Ureter (tissue), 1 donor: ENCODE measurements at regions not wholly inside any gene's neighbourhood (a gene's known extent, or its start where the extent isn't known, plus 50 kb on each side); places are given as distances from the start of the nearest gene placed in this dataset.

Experiments
- DNase-seq: peaks from one replicate; pipeline ENCODE4 v3.0.0-alpha.2; 2020; ENCODE audit warnings: low spot score
- donor health status: DM: yes; HTN: yes; CAD: no.

GRCh38 chr3:74351213-74351612, 263.2 kb downstream of the CNTN3 start:
- no peak for DNase-seq

- DNase-seq: no peak
Measured at GRCh38 chr3:74349015-74349414, 265.4 kb downstream of the CNTN3 start.

GRCh38 chr3:74347563-74348268, 266.7 kb downstream of the CNTN3 start:
- DNase-seq: no peak

GRCh38 chr3:74346896-74347295, 267.6 kb downstream of the CNTN3 start:
- DNase-seq: no peak

- DNase-seq: no peak
Measured at GRCh38 chr3:74345701-74346100, 268.8 kb downstream of the CNTN3 start.

- no peak for DNase-seq
Measured at GRCh38 chr3:74344865-74345440, 269.5 kb downstream of the CNTN3 start.

- DNase-seq: no peak
Measured at GRCh38 chr3:74343391-74343790, 271.1 kb downstream of the CNTN3 start.

- DNase-seq: no peak
Measured at GRCh38 chr3:74338998-74339397, 275.5 kb downstream of the CNTN3 start.

- DNase-seq: no peak
Measured at GRCh38 chr3:74332165-74332564, 282.3 kb downstream of the CNTN3 start.

GRCh38 chr3:74331711-74332110, 282.7 kb downstream of the CNTN3 start:
- DNase-seq: no peak

- no peak for DNase-seq
Measured at GRCh38 chr3:74329096-74329495, 285.4 kb downstream of the CNTN3 start.

- DNase-seq: no peak
Measured at GRCh38 chr3:74328435-74328834, 286.0 kb downstream of the CNTN3 start.

GRCh38 chr3:74315291-74315690, 299.2 kb downstream of the CNTN3 start:
- DNase-seq: no peak

GRCh38 chr3:74314696-74315095, 299.8 kb downstream of the CNTN3 start:
- DNase-seq: no peak

GRCh38 chr3:74309716-74310115, 304.7 kb downstream of the CNTN3 start:
- DNase-seq: no peak

GRCh38 chr3:74304424-74304823, 310.0 kb downstream of the CNTN3 start:
- no peak for DNase-seq

- no peak for DNase-seq
Measured at GRCh38 chr3:74303711-74304110, 310.7 kb downstream of the CNTN3 start.

- no peak for DNase-seq
Measured at GRCh38 chr3:74302969-74303368, 311.5 kb downstream of the CNTN3 start.

GRCh38 chr3:74302281-74302680, 312.2 kb downstream of the CNTN3 start:
- no peak for DNase-seq

GRCh38 chr3:74301056-74301455, 313.4 kb downstream of the CNTN3 start:
- DNase-seq: no peak

- no peak for DNase-seq
Measured at GRCh38 chr3:74295479-74295878, 319.0 kb downstream of the CNTN3 start.

- DNase-seq: no peak
Measured at GRCh38 chr3:74288761-74289160, 325.7 kb downstream of the CNTN3 start.

- no peak for DNase-seq
Measured at GRCh38 chr3:74287557-74287956, 326.9 kb downstream of the CNTN3 start.

- no peak for DNase-seq
Measured at GRCh38 chr3:74282202-74282601, 332.3 kb downstream of the CNTN3 start.
